Adrenal gland (tissue), 5 donors: ENCODE measurements at regions not wholly inside any gene's neighbourhood (a gene's known extent, or its start where the extent isn't known, plus 50 kb on each side); places are given as distances from the start of the nearest gene placed in this dataset.

Experiments used
- POLR2A ChIP-seq, 2 donors: fragments of 450-650 bp; IDR thresholded peaks; one replicate each; pipeline ENCODE4 v1.6.1; 2017; ENCODE audit warnings: antibody characterized with exemption in 2 of 2, mild to moderate bottlenecking in 2 of 2, moderate library complexity in 1 of 2
- TF ChIP-seq, protein P1 (sequence below), 6 experiments: fragments of 450-650 bp in 4 of 6; fragments of 200-600 bp in 2 of 6; sonication (generic) in 1 of 6; IDR thresholded peaks; 1 replicate in 5 of 6; 2 replicates in 1 of 6; pipeline versions ENCODE4 v1.5.1 to v1.8.0; 2016 to 2021; ENCODE audit warnings: antibody characterized with exemption in 6 of 6, mild to moderate bottlenecking in 2 of 6, moderate library complexity in 1 of 6
- donor health status: DM: no; HTN: no; CAD: no.

DNA sequence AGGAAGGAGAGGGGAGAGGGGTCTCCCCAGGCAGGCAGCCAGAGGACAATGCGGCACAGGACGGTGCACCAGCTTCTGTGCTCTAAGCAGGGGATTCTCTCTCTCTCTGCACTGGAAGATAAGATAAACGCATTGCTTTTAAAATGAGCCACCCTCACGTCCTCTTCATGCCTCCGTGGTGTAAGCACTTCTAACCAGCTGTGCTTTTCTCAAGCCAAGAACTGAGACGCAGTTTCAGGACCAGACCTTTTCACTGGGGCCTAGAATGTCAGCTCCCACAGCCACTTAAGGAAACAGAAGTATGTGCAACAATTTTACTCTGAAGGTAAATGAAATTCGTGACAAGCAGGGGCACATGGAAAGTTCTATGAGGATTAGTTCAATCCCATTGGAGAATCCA is 82.4 kb downstream of the PSMB1 start:
- TF ChIP-seq, protein P1, sequence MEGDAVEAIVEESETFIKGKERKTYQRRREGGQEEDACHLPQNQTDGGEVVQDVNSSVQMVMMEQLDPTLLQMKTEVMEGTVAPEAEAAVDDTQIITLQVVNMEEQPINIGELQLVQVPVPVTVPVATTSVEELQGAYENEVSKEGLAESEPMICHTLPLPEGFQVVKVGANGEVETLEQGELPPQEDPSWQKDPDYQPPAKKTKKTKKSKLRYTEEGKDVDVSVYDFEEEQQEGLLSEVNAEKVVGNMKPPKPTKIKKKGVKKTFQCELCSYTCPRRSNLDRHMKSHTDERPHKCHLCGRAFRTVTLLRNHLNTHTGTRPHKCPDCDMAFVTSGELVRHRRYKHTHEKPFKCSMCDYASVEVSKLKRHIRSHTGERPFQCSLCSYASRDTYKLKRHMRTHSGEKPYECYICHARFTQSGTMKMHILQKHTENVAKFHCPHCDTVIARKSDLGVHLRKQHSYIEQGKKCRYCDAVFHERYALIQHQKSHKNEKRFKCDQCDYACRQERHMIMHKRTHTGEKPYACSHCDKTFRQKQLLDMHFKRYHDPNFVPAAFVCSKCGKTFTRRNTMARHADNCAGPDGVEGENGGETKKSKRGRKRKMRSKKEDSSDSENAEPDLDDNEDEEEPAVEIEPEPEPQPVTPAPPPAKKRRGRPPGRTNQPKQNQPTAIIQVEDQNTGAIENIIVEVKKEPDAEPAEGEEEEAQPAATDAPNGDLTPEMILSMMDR (IDR thresholded peaks at IDR 0.05), result no peak
- TF ChIP-seq POLR2A (IDR thresholded peaks at IDR 0.05), result no peak
